ACHN (cell line): ENCODE measurements at regions not wholly inside any gene's neighbourhood (a gene's known extent, or its start where the extent isn't known, plus 50 kb on each side); places are given as distances from the start of the nearest gene placed in this dataset.
"Not testable (repeated sequence)": the region's sequence is repeated elsewhere in the genome, so short reads cannot be mapped to it uniquely, and the experiment has no call there.

Experiments
- DNase-seq: peaks from one replicate; pipeline ENCODE4 v3.0.0-alpha.2; 2015
- in situ Hi-C: cut with HindIII; loops from 2 replicates; pipeline ENCODE4 v1.10.0; 2017; ENCODE audit warnings: low sequenced_read_pairs, low pct_ligation_motif_present, low pct_unique_long_range_greater_than_20kb

- in situ Hi-C loops: no loop called here
- DNase-seq: no peak
These were observed 102.1 kb upstream of the MARK1 start for GRCh38 chr1:220425852-220426251.

- no peak for DNase-seq
- in situ Hi-C loops: no loop called here
These were observed 106.4 kb upstream of the MARK1 start for GRCh38 chr1:220421508-220421907.

- in situ Hi-C loops: no loop called here
- DNase-seq: no peak
These were observed 107.2 kb upstream of the MARK1 start for GRCh38 chr1:220420726-220421125.

GRCh38 chr1:220412382-220412781, 115.6 kb upstream of the MARK1 start:
- in situ Hi-C loops, DNase-seq: not testable (repeated sequence)

- in situ Hi-C loops: no loop called here
These were observed 117.3 kb upstream of the MARK1 start for GRCh38 chr1:220410611-220411010.

GRCh38 chr1:220409771-220410595, 118.0 kb upstream of the MARK1 start:
- in situ Hi-C loops: no loop called here

More at GRCh38 chr1:220410611-220411010, 117.3 kb upstream of the MARK1 start:
- DNase-seq: no peak

GRCh38 chr1:220407191-220407590, 120.7 kb upstream of the MARK1 start:
- in situ Hi-C loops: no loop called here
- DNase-seq: no peak

More at GRCh38 chr1:220409771-220410595, 118.0 kb upstream of the MARK1 start:
- no peak for DNase-seq

- in situ Hi-C loops: no loop called here
- no peak for DNase-seq
These were observed 126.0 kb upstream of the RAB3GAP2 start for GRCh38 chr1:220398238-220398637.

- DNase-seq: no peak
- in situ Hi-C loops: no loop called here
These were observed 119.2 kb upstream of the RAB3GAP2 start for GRCh38 chr1:220391491-220391890.

GRCh38 chr1:220389634-220390033, 117.4 kb upstream of the RAB3GAP2 start:
- no peak for DNase-seq
- in situ Hi-C loops: no loop called here

- DNase-seq: no peak
- in situ Hi-C loops: no loop called here
These were observed 114.4 kb upstream of the RAB3GAP2 start for GRCh38 chr1:220386494-220387195.

GRCh38 chr1:220385158-220385557, 112.9 kb upstream of the RAB3GAP2 start:
- in situ Hi-C loops: no loop called here
- DNase-seq: no peak

- in situ Hi-C loops: no loop called here
- DNase-seq: no peak
These were observed 110.7 kb upstream of the RAB3GAP2 start for GRCh38 chr1:220382994-220383393.

- no peak for DNase-seq
- in situ Hi-C loops: no loop called here
These were observed 108.6 kb upstream of the RAB3GAP2 start for GRCh38 chr1:220380885-220381284.

- in situ Hi-C loops: no loop called here
- no peak for DNase-seq
These were observed 106.5 kb upstream of the RAB3GAP2 start for GRCh38 chr1:220378571-220379302.

GRCh38 chr1:220375715-220376114, 103.5 kb upstream of the RAB3GAP2 start:
- in situ Hi-C loops: no loop called here
- no peak for DNase-seq

GRCh38 chr1:220374449-220374848, 102.2 kb upstream of the RAB3GAP2 start:
- in situ Hi-C loops: no loop called here
- DNase-seq: no peak

GRCh38 chr1:220372451-220372850, 100.2 kb upstream of the RAB3GAP2 start:
- no peak for DNase-seq
- in situ Hi-C loops: no loop called here

- in situ Hi-C loops: no loop called here
- DNase-seq: no peak
These were observed 99.1 kb upstream of the RAB3GAP2 start for GRCh38 chr1:220371324-220371723.
